Kidney epithelial cell (primary cell): ENCODE measurements at regions not wholly inside any gene's neighbourhood (a gene's known extent, or its start where the extent isn't known, plus 50 kb on each side); places are given as distances from the start of the nearest gene placed in this dataset.

Experiments
- DNase-seq: peaks from one replicate; pipeline ENCODE4 v3.0.0-alpha.2; 2010; ENCODE audit warnings: low read depth
- H3K27me3 ChIP-seq: 2 replicates; pipeline ENCODE4 v1.6.0; 2011; ENCODE audit warnings: low read length; ENCODE audit not compliant: control insufficient read depth, insufficient read depth
- H3K36me3 ChIP-seq: 2 replicates; pipeline ENCODE4 v1.5.1; 2011; ENCODE audit warnings: low read length; ENCODE audit not compliant: control insufficient read depth, insufficient read depth
- H3K4me3 ChIP-seq: 2 replicates; pipeline ENCODE4 v1.5.1; 2011; ENCODE audit warnings: low read depth, mild to moderate bottlenecking, control low read depth, low read length
- CTCF ChIP-seq: IDR thresholded peaks from 2 replicates; pipeline ENCODE4 v1.5.1; 2011; ENCODE audit warnings: mild to moderate bottlenecking, moderate library complexity, low read length, control low read depth, inconsistent platforms; ENCODE audit not compliant: insufficient read depth, poor library complexity, severe bottlenecking

- Histone ChIP-seq H3K27me3 (no peaks in the 10 kb centered on the region), H3K36me3 (no peaks in the 10 kb centered on the region), H3K4me3 (no peak overlapping the region)
- no peak for TF ChIP-seq CTCF
- DNase-seq = no peak
Observed at GRCh38 chr5:155750101-155750500, 576.9 kb upstream of the SGCD start.

- no peak overlapping the region for H3K4me3 ChIP-seq
- TF ChIP-seq CTCF = no peak
- no peaks in the 10 kb centered on the region for H3K27me3 ChIP-seq
Observed at GRCh38 chr5:155750571-155750970, 576.4 kb upstream of the SGCD start.

GRCh38 chr5:155753943-155754581 is 572.9 kb upstream of the SGCD start:
- Histone ChIP-seq H3K4me3 (no peak overlapping the region), H3K36me3 (no peaks in the 10 kb centered on the region), H3K27me3 (no peaks in the 10 kb centered on the region)
- no peak for DNase-seq
- TF ChIP-seq CTCF = no peak

More at GRCh38 chr5:155750571-155750970, 576.4 kb upstream of the SGCD start:
- no peaks in the 10 kb centered on the region for H3K36me3 ChIP-seq
- no peak for DNase-seq

GRCh38 chr5:155759252-155759651 is 567.7 kb upstream of the SGCD start:
- no peaks in the 10 kb centered on the region for H3K36me3 ChIP-seq
- no peak overlapping the region for H3K4me3 ChIP-seq
- DNase-seq = no peak
- no peaks in the 10 kb centered on the region for H3K27me3 ChIP-seq
- no peak for TF ChIP-seq CTCF

- DNase-seq = no peak
- Histone ChIP-seq H3K27me3 (no peaks in the 10 kb centered on the region), H3K4me3 (no peak overlapping the region), H3K36me3 (no peaks in the 10 kb centered on the region)
- TF ChIP-seq CTCF = no peak
Observed at GRCh38 chr5:155759984-155760383, 567.0 kb upstream of the SGCD start.

GRCh38 chr5:155761502-155761901 is 565.5 kb upstream of the SGCD start:
- H3K27me3 ChIP-seq = no peaks in the 10 kb centered on the region
- no peak overlapping the region for H3K4me3 ChIP-seq
- DNase-seq = no peak
- H3K36me3 ChIP-seq = no peaks in the 10 kb centered on the region
- TF ChIP-seq CTCF = no peak
